B cell (primary cell): ENCODE measurements at regions not wholly inside any gene's neighbourhood (a gene's known extent, or its start where the extent isn't known, plus 50 kb on each side); places are given as distances from the start of the nearest gene placed in this dataset.

Experiments
- CTCF ChIP-seq: fragments of 200-600 bp; IDR thresholded peaks from one replicate; pipeline ENCODE4 v1.8.0; 2022; ENCODE audit warnings: antibody characterized with exemption, mild to moderate bottlenecking
- EZH2 ChIP-seq: IDR thresholded peaks from 2 replicates; pipeline ENCODE4 v1.6.1; 2012; ENCODE audit warnings: borderline replicate concordance, low read depth, mild to moderate bottlenecking, moderate library complexity, low read length; ENCODE audit not compliant: insufficient read depth, poor library complexity, severe bottlenecking

DNA sequence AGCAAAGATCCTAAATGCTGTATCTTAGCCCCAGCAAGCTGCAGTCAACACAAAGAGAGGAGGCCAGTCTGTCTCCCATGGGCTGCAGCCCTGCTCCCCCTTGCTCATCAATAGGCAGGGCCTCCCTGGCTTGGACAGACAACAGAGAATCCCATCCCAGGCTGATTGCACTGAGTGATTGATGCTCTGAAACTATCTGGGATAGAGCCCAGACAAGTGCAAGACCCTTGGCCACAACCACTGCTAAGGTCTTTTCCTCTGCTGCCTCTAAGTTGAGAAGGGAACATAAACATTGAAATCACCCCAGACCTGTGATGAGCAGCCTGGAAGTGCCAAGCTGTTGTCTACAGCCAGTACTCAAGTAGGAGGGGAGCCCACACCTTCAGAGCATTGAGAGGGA lies 661.0 kb upstream of the CDH18 start:
- TF ChIP-seq EZH2 (no peak), CTCF (no peak)
